ENCODE measurements at regions not wholly inside any gene's neighbourhood (a gene's known extent, or its start where the extent isn't known, plus 50 kb on each side); places are given as distances from the start of the nearest gene placed in this dataset.

GRCh38 chr5:108619815-108620214, 127.9 kb upstream of the FER start:
- TF ChIP-seq CTCF (IDR thresholded peaks at IDR 0.05; ENCODE audit: extremely low read depth in 1 of 2, insufficient read depth in 1 of 2, low read depth in 1 of 2, low read length in 2 of 2): no peak
- TF ChIP-seq POLR2A (IDR thresholded peaks at IDR 0.05; ENCODE audit: low read depth, low read length): no peak
- TF ChIP-seq, protein P1, sequence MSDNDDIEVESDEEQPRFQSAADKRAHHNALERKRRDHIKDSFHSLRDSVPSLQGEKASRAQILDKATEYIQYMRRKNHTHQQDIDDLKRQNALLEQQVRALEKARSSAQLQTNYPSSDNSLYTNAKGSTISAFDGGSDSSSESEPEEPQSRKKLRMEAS (IDR thresholded peaks at IDR 0.05; ENCODE audit: insufficient read depth, insufficient read length): no peak
- TF ChIP-seq POLR2AphosphoS5 (IDR thresholded peaks at IDR 0.05; ENCODE audit: insufficient read depth, low read depth, low read length): no peak

All from endothelial cell of umbilical vein (primary cell).